22Rv1 (cell line): ENCODE measurements at regions not wholly inside any gene's neighbourhood (a gene's known extent, or its start where the extent isn't known, plus 50 kb on each side); places are given as distances from the start of the nearest gene placed in this dataset.

Source experiments
- ZFX ChIP-seq: fragments of 450-650 bp; IDR thresholded peaks from 2 replicates; pipeline ENCODE4 v1.6.1; 2017; ENCODE audit warnings: antibody characterized with exemption, borderline replicate concordance
- TF ChIP-seq, protein P1 (sequence below): fragments of 450-650 bp; IDR thresholded peaks from 2 replicates; pipeline ENCODE4 v1.5.1; 2017; ENCODE audit warnings: mild to moderate bottlenecking

DNA sequence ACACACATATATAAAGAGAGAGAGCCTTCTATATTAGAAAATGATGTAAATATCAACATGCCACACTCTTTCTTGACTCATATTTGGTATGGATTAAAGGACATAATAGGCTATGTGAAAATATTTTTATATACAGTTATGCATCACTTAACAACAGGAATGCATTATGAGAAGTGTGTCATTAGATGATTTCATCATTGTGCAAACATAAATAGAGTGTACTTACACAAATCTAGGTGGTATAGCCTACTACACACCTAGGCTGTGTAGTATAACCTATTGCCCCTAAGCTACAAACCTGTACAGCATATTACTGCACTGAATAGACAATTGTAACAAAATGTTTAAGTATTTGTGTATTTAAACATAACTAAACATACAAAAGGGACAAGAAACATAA, 354.8 kb upstream of the CNTNAP5 start:
- TF ChIP-seq, protein P1, sequence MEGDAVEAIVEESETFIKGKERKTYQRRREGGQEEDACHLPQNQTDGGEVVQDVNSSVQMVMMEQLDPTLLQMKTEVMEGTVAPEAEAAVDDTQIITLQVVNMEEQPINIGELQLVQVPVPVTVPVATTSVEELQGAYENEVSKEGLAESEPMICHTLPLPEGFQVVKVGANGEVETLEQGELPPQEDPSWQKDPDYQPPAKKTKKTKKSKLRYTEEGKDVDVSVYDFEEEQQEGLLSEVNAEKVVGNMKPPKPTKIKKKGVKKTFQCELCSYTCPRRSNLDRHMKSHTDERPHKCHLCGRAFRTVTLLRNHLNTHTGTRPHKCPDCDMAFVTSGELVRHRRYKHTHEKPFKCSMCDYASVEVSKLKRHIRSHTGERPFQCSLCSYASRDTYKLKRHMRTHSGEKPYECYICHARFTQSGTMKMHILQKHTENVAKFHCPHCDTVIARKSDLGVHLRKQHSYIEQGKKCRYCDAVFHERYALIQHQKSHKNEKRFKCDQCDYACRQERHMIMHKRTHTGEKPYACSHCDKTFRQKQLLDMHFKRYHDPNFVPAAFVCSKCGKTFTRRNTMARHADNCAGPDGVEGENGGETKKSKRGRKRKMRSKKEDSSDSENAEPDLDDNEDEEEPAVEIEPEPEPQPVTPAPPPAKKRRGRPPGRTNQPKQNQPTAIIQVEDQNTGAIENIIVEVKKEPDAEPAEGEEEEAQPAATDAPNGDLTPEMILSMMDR: no peak
- TF ChIP-seq ZFX: no peak
